PC-9 (cell line): ENCODE measurements at regions not wholly inside any gene's neighbourhood (a gene's known extent, or its start where the extent isn't known, plus 50 kb on each side); places are given as distances from the start of the nearest gene placed in this dataset.

ENCODE experiments used
- EZH2 ChIP-seq: fragments of 200-600 bp; sonication (generic); IDR thresholded peaks from 2 replicates; pipeline ENCODE4 v1.8.0; 2017; ENCODE audit warnings: antibody characterized with exemption, low read depth
- TF ChIP-seq, protein P1 (sequence below): fragments of 200-600 bp; sonication (generic); conservative IDR thresholded peaks from 2 replicates; pipeline ENCODE4 v1.6.1; 2017; ENCODE audit warnings: mixed run types, antibody characterized with exemption, mild to moderate bottlenecking, moderate library complexity

DNA sequence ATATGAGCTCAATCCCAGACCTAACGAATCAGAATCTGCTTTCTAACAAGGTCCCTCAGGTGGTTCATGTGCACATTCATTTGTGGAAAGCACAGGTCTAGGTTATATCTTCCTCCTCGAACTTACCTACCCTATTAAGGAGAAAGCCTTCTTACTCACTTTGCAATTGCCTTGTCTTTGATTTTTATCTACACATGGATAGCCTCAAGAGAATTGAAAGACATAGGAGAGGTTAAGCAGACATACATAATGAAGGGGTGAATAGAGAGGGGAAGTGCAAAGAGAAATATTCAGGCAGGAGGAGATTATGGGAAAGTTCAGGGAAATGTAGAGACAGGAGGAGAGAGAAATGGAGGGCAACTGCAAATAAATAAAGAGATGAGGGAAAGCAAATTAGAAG lies 422.9 kb upstream of the ADAMTS9 start:
- TF ChIP-seq, protein P1, sequence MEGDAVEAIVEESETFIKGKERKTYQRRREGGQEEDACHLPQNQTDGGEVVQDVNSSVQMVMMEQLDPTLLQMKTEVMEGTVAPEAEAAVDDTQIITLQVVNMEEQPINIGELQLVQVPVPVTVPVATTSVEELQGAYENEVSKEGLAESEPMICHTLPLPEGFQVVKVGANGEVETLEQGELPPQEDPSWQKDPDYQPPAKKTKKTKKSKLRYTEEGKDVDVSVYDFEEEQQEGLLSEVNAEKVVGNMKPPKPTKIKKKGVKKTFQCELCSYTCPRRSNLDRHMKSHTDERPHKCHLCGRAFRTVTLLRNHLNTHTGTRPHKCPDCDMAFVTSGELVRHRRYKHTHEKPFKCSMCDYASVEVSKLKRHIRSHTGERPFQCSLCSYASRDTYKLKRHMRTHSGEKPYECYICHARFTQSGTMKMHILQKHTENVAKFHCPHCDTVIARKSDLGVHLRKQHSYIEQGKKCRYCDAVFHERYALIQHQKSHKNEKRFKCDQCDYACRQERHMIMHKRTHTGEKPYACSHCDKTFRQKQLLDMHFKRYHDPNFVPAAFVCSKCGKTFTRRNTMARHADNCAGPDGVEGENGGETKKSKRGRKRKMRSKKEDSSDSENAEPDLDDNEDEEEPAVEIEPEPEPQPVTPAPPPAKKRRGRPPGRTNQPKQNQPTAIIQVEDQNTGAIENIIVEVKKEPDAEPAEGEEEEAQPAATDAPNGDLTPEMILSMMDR: no peak
- no peak for TF ChIP-seq EZH2
